ENCODE measurements at regions not wholly inside any gene's neighbourhood (a gene's known extent, or its start where the extent isn't known, plus 50 kb on each side); places are given as distances from the start of the nearest gene placed in this dataset.

DNA sequence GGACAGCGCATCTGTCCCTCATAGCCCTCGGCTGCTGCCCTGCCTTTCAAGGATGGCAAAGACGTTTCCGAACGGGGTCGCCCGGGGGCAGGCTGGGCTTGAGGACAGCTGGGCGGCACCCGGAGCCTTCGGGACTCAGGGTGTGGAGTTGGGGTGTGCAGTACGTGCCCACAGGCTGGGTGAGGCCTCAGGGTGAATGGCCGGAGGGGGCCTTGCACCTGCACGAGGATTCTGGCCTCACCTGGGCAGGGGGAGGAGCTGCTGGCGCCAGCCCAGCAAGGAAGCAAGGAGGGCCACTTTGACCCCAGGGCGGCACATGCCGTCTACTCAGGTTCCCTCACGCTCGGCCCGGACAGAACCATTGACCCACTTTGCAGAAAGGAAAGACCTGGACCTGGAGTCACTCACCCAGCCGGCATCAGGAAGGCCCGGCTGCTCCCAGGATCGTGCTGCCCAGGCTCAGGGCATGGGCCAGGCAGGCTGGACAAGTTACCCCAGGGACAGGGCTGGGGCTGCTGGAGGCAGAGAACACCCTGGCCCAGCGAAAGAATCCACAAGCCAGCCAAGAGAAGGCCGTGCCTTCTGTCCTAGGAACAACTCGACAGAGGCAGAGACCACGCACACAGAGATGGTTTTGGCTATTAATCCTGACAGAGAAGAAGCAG lies 65.1 kb upstream of the TTC34 start:
- no peak for DNase-seq

DNA sequence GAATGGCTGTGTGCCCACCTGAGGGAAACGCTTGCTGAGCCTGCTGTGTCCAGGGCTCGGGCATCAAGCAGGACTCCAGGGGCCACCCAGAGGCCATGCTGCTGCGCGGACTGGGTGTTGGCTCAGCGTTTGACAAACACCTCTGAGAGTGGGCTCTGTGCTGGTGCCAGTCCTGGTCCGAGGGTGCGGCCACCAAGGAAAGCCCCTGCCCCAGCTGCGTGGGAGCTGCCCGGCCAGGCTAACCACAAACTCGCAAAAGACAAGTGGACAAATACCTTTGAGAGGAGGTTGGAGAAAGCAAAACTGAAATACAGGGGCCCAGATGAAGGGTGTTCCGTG lies 65.6 kb upstream of the TTC34 start:
- no peak for DNase-seq

DNA sequence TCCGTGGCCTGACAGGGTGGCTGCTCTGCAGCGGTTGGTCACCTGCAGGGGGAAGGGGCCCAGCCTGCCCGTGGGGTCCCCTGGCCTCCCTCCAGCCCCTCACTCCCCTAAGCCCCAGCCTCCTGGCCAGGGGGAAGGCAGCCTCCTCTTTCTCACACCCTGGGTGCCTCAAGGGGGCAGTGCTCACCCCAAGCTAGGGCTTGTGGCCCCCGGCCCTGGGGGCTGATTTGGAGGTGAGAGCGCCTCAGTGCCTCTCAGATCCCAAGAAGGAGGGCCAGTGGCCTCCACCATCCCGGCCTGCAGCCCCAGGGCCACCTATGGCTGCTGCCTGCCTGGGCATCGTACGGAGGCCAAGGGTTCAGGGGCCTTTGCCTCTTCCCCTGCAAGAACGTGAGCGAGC lies 66.4 kb upstream of the TTC34 start:
- no peak for DNase-seq

DNA sequence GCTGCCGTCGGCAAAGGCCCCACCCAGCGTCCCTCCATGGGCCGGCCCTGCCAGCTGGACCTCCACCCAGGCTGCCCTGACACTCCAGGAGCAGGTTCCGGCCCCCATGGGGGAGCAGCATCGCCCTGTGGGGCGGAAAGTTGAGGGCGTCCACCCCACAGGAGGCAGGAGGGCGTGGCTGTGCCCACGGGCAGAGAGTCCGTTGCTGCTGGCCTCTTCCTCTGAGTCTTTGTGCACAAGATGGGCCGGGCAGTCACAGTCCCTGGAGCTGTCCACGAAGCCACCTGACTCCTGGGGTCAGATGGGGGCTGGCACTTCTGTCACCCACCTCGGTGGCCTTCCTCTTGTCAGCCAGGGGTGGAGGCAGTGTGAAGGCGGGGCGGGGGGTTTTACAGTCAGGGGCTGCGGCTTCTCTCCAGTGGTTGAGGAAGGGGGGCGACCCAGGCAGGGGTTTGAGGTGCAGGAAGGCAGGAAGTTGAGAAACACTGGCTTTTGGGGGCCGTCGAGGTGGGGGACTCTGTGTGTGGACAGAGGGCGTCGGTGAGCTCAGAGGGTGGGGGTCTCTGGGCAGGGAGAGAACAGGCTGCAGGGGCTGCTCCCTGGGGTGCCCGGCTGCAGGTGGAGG lies 67.2 kb upstream of the TTC34 start:
- DNase-seq = no peak

DNA sequence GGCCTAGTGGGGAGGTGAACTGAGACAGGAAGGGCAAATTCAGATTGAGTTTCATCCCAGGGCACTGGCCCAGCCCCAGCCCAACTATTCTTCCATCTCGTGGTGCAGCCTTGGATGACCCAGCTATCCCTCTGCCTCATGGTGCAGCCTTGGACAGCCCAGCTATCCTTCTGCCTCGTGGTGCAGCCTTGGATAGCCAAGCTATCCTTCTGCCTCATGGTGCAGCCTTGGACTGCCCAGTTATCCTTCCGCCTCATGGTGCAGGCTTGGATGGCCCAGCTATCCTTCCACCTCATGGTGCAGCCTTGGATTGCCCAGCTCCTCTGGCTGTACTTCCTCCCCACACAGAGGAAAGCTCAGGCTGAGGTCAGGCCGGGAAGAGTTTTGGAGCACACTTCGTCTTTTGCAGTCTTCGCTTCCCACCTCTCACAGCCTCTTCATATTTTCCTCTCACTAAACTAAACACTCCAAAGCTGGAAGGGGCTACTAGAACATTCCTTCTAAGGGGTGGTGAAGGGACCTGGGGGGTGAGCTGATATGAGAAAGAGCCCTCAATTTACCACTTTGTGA lies 69.8 kb upstream of the TTC34 start:
- DNase-seq = no peak

DNA sequence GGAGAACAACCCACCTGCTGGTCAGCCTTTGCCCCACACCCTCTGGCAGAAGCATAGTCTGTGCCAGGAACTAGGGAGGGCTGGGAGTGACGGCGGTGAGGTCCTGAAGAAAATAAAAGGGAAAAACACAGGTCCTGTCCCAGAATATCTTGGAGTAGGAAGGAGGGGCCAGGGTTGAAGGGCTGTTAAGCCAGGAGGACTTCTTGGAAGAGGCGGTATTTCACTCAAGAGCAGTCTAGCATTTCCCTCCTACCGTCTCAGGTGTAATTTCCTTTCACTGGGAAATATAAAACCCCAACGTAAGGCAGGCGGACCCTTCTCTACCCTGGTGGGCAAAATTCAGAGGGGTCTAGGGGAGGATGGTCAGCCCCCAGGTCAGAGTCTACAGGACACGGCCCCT lies 72.7 kb upstream of the TTC34 start:
- no peak for DNase-seq

DNA sequence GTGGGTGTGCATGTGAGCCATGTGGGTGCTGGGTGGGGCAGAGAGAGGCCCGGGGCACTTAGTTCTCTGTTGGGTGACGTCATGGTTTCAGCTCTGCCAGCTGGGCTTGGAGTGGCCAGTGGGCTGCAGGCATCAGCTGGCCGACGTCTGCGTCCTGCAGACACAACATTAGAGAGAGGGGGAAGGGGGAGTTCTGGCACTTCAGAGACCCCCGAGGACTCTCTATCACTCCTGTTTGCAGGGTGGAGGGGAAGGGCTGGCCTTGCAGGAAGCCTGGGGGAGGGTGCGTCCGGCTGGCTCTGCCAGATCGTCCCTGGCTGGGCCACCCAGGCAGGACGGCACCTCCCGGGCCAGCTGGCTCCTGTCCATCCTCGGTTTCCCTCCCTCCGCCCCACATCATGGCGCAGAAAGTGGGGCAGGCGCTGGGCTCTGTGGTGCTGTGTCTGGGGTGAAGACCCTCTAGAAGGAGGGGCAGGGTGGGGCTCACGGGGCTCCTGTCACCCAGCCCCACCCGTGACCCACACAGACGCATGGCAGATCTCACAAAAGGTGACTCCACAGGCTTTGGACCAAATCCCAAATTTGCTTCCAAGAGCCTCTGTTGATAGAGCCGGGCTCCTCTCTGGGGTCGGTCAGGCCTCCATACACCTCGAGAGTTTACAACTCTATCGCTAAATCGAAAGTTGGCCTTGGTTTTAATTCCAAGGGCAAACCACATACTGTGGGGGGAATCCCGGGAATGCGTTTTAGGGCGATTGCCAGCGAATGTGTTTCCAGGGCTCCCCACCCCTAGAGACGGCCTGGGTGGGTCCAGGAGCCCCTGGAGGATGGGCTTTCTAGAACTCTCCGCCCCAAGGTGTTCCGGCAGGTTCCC lies 73.4 kb upstream of the TTC34 start:
- DNase-seq = no peak

DNA sequence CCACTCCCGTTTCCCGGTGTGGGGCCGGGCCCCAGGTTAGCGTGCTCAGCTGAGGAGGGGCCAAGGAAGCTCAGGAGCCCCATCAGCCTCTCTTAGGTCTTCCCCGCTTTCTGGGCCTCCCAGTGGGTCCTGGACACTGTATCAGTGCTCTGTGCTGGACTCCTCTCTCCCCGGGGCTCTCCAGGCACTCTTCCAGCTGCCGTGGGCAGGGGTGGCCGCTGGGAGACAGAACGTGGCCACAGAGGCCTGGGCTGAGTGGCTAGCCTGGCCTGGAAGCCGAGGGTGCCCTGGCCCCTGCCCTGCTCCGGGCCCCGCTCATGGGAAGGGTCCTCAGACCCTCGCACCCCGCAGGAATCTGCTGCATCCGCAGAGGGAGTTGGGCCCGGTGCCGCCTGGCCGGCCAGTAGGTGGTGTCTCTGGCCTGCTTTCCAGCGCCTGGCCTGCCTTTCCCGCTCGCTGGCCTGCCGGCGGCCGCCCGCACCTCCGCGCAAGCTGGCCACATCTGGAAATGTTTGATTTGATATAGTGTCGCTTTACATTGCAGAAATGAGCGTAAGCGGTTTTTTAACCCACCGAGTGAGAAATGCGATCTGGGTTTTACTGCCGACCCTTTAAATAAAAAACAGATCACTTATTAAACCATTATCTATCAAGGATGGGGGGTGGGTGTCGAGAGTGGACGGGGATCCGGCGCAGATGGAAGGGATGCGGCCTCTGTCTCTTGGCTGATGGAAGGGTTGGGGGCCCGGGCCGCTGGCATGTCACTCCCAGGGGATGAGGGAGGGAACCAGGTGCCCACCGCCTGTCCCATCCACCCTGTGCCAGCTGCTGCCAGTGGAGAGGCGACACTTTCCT lies 74.4 kb upstream of the TTC34 start:
- no peak for DNase-seq

DNA sequence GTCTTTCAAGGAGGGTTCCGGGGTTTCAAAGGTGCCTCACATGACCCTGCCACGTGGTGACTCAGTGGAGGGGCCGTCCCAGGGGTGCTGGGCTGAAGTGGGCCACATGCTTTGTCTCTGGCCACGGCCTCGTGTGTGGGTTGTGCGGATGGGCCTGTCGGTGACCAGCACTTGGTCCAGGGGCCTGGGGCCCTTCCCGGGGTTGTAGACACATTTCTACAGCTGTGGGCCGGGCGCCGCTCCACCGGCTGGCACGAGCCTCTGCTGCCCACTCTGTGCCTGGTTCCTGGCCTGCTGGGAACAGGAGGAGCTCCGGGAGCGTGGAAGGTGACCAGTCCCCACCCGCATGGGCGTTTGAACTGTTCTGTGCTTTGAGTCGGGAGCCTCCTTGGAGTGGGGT lies 75.4 kb upstream of the TTC34 start:
- no peak for DNase-seq

DNA sequence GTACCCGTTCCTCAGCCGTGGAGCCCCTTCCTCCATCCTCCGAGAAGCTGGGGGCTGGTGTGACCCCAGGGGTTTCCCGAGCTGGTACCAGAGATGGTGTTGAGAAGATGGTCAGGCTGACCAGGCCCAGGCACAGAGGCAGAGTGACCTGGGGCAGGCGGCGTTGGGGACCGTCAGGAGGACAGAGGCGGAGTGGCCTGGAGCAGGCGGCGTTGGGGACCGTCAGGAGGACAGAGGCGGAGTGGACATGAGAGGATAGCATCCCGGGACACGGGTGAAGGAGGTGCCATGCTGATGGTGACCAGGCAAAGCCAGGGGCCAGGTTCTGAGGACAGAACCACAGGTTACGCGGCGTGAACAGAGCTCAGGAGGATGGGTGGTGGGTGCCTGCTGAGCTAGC lies 75.9 kb upstream of the TTC34 start:
- DNase-seq = no peak

DNA sequence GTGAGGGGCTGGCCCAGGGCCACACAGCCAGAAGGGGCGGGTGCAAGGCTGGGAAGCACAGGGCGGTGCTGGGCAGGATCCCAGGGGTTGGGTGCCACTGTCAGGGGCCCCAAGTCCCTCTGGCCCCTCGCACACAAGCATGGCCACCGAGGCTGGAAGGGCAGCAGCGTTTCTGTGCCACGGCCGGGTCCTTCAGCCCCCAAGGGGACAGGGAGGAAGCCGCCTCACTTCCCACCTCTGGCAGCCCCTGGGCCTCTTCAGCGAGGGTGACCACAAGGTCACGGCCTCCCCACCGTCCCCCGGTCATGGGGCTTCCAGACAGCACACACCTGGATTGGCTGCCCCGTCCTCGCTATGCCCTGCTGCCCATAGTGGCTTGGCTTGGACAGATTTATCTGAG lies 77.1 kb upstream of the TTC34 start:
- no peak for DNase-seq

DNA sequence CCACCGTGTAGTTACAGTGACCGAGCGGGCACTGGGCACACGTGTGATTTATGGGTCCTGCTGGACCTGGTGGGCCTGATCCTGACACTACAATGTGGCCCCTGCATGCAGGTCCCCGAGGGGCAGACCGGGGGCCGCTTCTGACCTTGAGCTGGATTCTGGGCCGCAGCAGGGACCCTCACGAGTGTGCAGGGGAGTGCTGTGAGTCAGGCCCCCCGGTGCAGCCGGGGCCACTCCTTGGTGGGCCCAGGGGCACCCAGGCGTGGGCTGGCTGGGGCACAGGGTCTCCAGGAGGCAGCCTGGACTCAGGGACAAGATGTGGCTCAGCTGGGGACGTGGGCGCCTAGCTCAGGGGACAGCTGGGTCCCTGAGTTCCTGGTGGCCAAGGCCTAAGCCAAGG lies 77.5 kb upstream of the TTC34 start:
- no peak for DNase-seq

DNA sequence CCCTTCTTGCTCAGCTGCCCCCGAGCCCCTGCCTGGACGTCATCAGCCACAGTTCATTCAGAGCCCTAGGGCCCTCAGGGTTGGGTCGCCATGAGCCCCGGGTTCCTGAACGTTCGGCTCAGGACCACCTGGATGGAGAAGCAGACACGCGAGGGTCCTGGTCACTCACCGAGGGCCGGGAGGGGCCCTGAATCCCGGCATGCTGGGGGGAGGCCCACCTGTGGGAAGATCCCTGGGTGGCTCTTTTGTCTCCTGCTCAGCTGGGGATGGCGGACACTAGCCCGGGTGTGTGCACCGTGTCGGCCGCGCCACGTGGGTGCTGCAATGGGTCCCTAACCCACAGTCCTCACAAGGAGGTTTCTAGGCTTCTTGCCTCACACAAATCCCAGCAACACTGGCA lies 78.1 kb upstream of the TTC34 start:
- no peak for DNase-seq

DNA sequence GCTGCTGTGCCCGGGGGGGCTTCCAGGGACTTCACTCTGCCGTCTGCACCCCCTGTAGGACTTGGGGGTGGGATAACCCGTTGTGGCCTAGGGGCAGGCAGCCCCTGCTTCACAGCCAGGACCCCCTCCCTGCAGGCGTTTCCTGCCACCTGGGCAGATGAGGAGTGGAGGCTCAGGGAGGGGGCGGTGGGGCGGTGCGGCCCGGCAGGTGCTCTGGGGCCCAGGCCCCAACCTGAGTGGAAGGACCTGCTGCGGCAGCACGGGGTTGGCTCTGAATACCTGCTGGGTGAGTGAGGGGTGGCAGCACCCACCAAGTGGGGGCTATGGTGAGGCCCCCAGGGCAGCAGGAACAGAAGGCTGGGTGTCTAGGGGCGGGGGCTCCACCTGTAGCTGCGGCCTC lies 78.6 kb upstream of the TTC34 start:
- no peak for DNase-seq

DNA sequence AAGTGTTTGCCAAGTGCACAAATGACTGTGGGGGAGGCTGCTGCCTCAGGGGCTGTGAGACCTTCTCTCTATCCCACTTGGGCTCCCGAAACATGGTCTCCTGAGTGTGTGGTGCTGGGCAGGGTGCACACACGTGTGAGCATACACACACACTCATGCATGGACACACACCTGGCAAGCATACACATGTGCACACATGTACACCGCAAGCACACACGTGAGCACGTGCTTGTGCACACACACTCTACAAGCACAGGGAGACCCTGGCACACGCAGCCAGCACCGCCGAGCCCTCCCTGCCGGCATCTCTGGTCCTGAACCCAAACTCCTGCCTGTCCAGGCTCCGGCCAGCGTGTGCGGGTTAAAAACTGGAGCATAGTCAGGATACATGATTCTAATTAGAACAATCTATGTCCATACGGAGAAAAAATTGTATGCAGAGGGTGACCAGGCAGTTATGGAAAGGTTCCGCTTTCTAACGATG lies 79.4 kb upstream of the TTC34 start:
- no peak for DNase-seq

DNA sequence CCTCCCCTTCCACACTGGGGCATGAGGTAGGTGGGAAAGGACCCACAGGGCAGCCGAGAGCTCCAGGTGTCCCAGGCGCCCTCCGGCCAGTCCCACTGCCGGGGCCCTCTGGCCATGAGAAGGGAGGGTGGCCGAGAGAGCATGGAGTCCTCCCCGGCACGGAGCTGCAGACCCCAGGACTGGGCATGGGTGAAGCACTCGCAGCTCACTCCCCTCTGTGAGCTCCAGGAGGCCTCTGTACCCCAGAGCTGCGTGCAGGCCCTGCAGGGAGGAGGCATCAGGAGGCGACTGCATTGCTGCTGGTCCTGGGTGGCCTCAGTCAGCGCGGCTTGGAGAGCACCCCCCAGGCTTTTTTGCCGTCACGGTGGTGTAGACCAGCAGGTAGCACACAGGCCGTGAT lies 80.1 kb upstream of the TTC34 start:
- no peak for DNase-seq

DNA sequence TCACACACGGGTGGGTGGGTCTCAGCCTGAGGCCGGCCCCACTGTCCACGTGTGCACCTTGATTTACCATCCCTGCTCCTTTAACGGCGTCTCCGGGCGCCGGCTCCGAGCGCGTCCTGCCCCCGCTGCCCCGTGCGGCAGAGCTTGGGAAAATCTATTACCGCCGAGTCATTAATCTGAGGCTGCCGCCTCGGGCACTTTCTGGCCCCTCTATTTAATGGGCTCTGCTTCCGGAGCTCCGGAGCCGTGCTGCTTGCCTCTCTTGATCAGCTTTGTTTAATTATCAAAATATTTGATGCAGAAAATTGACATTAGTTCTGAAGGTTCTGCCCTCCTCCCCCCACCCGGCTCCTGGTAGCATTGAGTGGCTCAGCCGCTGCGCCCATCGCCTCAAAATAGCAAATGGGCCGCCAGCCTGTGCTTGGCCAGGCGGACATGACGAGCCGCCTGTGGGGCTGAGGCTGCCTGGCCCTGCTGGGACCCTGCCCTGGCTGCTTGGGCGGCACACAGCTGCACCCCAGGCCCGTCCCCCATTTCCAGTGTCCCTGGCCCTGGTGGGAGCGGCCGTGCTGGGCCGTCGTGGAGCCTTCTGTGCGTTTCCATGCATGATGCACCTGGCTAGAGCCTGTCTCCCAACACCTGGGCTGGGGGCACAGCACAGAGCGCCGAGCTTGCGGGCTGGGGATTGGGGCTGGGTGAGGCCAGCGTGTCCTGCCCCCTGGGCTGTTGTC lies 81.6 kb upstream of the TTC34 start:
- DNase-seq = no peak

DNA sequence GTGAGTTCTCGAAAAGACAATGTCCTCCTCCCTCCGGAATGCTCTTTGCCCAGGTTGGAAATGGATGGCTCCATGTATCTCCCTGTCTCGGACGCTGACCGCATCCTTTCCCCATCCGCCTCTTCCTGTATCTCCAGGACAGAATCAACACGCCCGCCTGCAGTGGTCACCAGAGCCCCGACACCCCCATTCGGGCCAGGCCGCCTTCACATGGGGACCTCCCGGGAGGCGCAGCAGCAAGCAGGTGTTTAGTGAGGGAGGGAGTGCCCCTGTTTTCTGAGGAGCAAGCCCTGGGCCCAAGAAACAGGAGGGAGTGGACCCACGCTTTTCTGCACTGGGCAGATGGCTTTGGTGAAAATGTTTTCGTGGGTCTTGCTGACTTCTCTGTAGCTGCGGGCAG lies 83.5 kb upstream of the TTC34 start:
- no peak for DNase-seq

DNA sequence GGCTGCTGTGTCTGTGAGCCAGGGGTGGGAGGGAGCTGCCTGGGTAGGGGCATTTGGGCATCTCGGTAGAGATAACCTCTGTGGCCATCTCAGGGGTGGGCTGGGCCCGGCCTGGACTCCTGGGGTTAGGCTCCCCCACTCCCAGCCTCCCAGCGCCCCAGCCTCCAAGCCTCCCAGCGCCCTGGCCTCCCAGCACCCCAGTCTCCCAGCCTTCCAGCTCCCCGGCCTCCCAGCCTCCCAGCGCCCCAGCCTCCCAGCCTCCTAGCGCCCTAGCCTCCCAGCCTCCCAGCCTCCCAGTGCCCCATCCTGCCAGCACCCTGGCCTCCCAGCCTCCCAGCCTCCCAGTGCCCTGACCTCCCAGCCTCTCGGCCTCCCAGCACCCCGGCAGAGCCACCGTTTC lies 85.1 kb upstream of the TTC34 start:
- no peak for DNase-seq

DNA sequence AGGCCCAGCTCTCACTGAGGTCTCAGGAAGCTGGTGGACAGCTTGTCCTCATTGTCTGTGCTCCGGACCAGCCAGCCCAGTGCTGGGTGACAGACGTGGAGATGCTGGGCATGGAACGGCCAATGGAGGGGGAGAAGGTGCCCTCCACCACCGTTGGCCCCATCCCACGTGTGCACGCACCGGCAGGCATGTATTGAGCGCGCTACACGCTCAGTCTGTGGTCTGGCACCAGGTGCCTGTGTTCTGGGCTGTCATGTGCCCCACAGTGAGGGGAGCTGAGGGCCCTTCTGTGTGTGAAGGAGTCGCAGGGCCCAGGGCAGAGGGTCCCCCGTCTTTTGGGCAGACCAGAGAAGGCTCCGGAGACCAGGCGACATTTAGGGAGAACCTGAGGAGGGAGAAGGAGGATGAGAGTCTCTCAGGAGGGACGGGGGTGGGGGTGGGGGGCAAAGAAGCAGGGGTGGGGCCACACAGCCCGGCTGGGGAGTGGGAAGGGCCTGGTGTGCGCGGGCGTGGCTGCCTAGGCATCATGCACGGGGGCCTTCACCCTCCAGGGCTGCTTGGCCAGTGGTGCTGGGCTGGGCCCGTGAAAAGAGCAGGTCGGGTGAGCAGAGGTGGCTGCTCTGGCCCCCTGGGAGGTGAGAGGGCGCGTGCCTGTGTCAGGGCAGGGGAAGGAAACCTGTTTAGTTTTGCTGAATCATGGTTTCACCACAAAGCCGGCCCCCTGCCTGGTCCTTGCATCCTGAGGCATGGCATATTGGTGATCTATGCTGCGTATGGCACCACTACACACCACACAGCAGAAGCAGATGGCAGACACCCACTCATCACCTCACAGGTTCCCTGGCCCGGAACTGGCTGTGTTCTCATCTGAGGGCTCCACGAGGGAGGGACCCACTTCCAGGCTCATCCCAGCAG lies 86.7 kb upstream of the TTC34 start:
- DNase-seq = no peak
